ENCODE measurements at regions not wholly inside any gene's neighbourhood (a gene's known extent, or its start where the extent isn't known, plus 50 kb on each side); places are given as distances from the start of the nearest gene placed in this dataset.

- no peak for DNase-seq (ENCODE audit: low spot score)
Measured at GRCh38 chr16:35295856-35296255, 1836.4 kb downstream of the TP53TG3F start.

- no peak for DNase-seq (ENCODE audit: low spot score)
Measured at GRCh38 chr16:35296962-35297653, 1837.7 kb downstream of the TP53TG3F start.

GRCh38 chr16:35298460-35299243 is 1839.2 kb downstream of the TP53TG3F start:
- no peak for DNase-seq (ENCODE audit: low spot score)

GRCh38 chr16:35302859-35303258 is 1843.4 kb downstream of the TP53TG3F start:
- DNase-seq (ENCODE audit: low spot score), result no peak

- DNase-seq (ENCODE audit: low spot score), result no peak
Measured at GRCh38 chr16:35305476-35305875, 1846.1 kb downstream of the TP53TG3F start.

- no peak for DNase-seq (ENCODE audit: low spot score)
Measured at GRCh38 chr16:35306915-35307314, 1847.5 kb downstream of the TP53TG3F start.

- DNase-seq (ENCODE audit: low spot score), result no peak
Measured at GRCh38 chr16:35308674-35309073, 1849.3 kb downstream of the TP53TG3F start.

GRCh38 chr16:35310999-35311398 is 1851.6 kb downstream of the TP53TG3F start:
- DNase-seq (ENCODE audit: low spot score), result no peak

- no peak for DNase-seq (ENCODE audit: low spot score)
Measured at GRCh38 chr16:35311475-35311874, 1852.1 kb downstream of the TP53TG3F start.

GRCh38 chr16:35314298-35314697 is 1854.9 kb downstream of the TP53TG3F start:
- no peak for DNase-seq (ENCODE audit: low spot score)

GRCh38 chr16:35319536-35320192 is 1860.3 kb downstream of the TP53TG3F start:
- no peak for DNase-seq (ENCODE audit: low spot score)

GRCh38 chr16:35325936-35326335 is 1866.5 kb downstream of the TP53TG3F start:
- no peak for DNase-seq (ENCODE audit: low spot score)

GRCh38 chr16:35339337-35339736 is 1879.9 kb downstream of the TP53TG3F start:
- DNase-seq (ENCODE audit: low spot score), result no peak

GRCh38 chr16:35342012-35342411 is 1882.6 kb downstream of the TP53TG3F start:
- no peak for DNase-seq (ENCODE audit: low spot score)

- no peak for DNase-seq (ENCODE audit: low spot score)
Measured at GRCh38 chr16:35344012-35344762, 1884.8 kb downstream of the TP53TG3F start.

GRCh38 chr16:35352431-35352830 is 1893.0 kb downstream of the TP53TG3F start:
- no peak for DNase-seq (ENCODE audit: low spot score)

GRCh38 chr16:35363510-35363909 is 1904.1 kb downstream of the TP53TG3F start:
- no peak for DNase-seq (ENCODE audit: low spot score)

- no peak for DNase-seq (ENCODE audit: low spot score)
Measured at GRCh38 chr16:35364263-35364662, 1904.9 kb downstream of the TP53TG3F start.

GRCh38 chr16:35365675-35366074 is 1906.3 kb downstream of the TP53TG3F start:
- no peak for DNase-seq (ENCODE audit: low spot score)

GRCh38 chr16:35370617-35371016 is 1911.2 kb downstream of the TP53TG3F start:
- DNase-seq (ENCODE audit: low spot score), result no peak

- DNase-seq (ENCODE audit: low spot score), result no peak
Measured at GRCh38 chr16:35377142-35377541, 1917.7 kb downstream of the TP53TG3F start.

GRCh38 chr16:35386619-35387018 is 1927.2 kb downstream of the TP53TG3F start:
- no peak for DNase-seq (ENCODE audit: low spot score)

Measured in GM03348 (cell line).